ENCODE measurements at regions not wholly inside any gene's neighbourhood (a gene's known extent, or its start where the extent isn't known, plus 50 kb on each side); places are given as distances from the start of the nearest gene placed in this dataset.

GRCh38 chr17:79214940-79215604, 140.4 kb downstream of the ENGASE start:
- peaks cover 0 to 4% of the 10 kb centered on the region in 2 experiments for H3K27me3 ChIP-seq (ENCODE audit: control insufficient read depth in 2 of 2, insufficient read depth in 2 of 2, low read length in 2 of 2)
- BruUV-seq (replicated peaks): no TSS peak
- H3K27ac ChIP-seq (ENCODE audit: insufficient read depth, low read depth, low read length): no peak overlapping the region
- H3K36me3 ChIP-seq (ENCODE audit: control insufficient read depth in 2 of 2, extremely low read depth in 1 of 2, insufficient read depth in 2 of 2, low read length in 2 of 2): no peaks in the 10 kb centered on the region
- no peaks in the 10 kb centered on the region for H4K20me1 ChIP-seq (replicated peaks; ENCODE audit: control insufficient read depth, extremely low read depth, insufficient read depth, low read length)
- no peaks in the 10 kb centered on the region for H3K9me3 ChIP-seq (replicated peaks; ENCODE audit: control insufficient read depth, insufficient read depth, low read length)
- no peaks in the 10 kb centered on the region for H3K79me2 ChIP-seq (ENCODE audit: control insufficient read depth, insufficient read depth, low read length)
- dilution Hi-C loops (cut with MboI; ENCODE audit: extremely low pct_ligation_motif_present, low sequenced_read_pairs) (no loop called here), intact Hi-C loops (cut with micrococcal nuclease) (no loop called here)
- H3K4me3 ChIP-seq (replicated peaks in 1 of 3; ENCODE audit: insufficient read depth in 1 of 3, low read depth in 1 of 3, low read length in 3 of 3): no peak overlapping the region
- ChIA-PET POLR2A (no interaction called here), CTCF (no interaction called here)
- H3K4me1 ChIP-seq (ENCODE audit: control insufficient read depth, extremely low read depth, insufficient read depth, low read length): no peaks in the 10 kb centered on the region
- no peak overlapping the region for H3K4me2 ChIP-seq (ENCODE audit: insufficient read depth, low read length)
- DNase-seq (ENCODE audit: low read depth, low spot score) (no peak), FAIRE-seq (no peak)
- H3K9me1 ChIP-seq (replicated peaks; ENCODE audit: control insufficient read depth, extremely low read depth, insufficient read depth, low read length): no peaks in the 10 kb centered on the region
- H2AFZ ChIP-seq (ENCODE audit: low read depth, low read length): no peak overlapping the region
- H3K9ac ChIP-seq (replicated peaks; ENCODE audit: extremely low read depth, insufficient read depth, low read length): no peak overlapping the region
- no peak for TF ChIP-seq MAX (IDR thresholded peaks at IDR 0.05; ENCODE audit: insufficient read depth, insufficient read length)
- no peak for TF ChIP-seq GATA2 (IDR thresholded peaks at IDR 0.05; ENCODE audit: insufficient read depth, insufficient read length, low read depth, low read length)
- TF ChIP-seq JUN (IDR thresholded peaks at IDR 0.05; ENCODE audit: borderline replicate concordance, insufficient read depth, insufficient read length, low read depth): no peak
- TF ChIP-seq MYC (IDR thresholded peaks at IDR 0.05; ENCODE audit: low read depth, low read length): no peak
- no peak for TF ChIP-seq EZH2 (IDR thresholded peaks at IDR 0.05; ENCODE audit: borderline replicate concordance, low read depth, low read length, severe bottlenecking)
- TF ChIP-seq POLR2AphosphoS5 (IDR thresholded peaks at IDR 0.05; ENCODE audit: insufficient read depth, low read depth, low read length): no peak

GRCh38 chr17:79214459-79214858, 139.8 kb downstream of the ENGASE start:
- Histone ChIP-seq H4K20me1 (replicated peaks; ENCODE audit: control insufficient read depth, extremely low read depth, insufficient read depth, low read length) (no peaks in the 10 kb centered on the region), H3K9me1 (replicated peaks; ENCODE audit: control insufficient read depth, extremely low read depth, insufficient read depth, low read length) (no peaks in the 10 kb centered on the region), H3K27ac (ENCODE audit: insufficient read depth, low read depth, low read length) (no peak overlapping the region), H2AFZ (ENCODE audit: low read depth, low read length) (no peak overlapping the region), H3K36me3 (ENCODE audit: control insufficient read depth in 2 of 2, extremely low read depth in 1 of 2, insufficient read depth in 2 of 2, low read length in 2 of 2) (no peaks in the 10 kb centered on the region), H3K9ac (replicated peaks; ENCODE audit: extremely low read depth, insufficient read depth, low read length) (no peak overlapping the region), H3K9me3 (replicated peaks; ENCODE audit: control insufficient read depth, insufficient read depth, low read length) (no peaks in the 10 kb centered on the region), H3K27me3 (ENCODE audit: control insufficient read depth in 2 of 2, insufficient read depth in 2 of 2, low read length in 2 of 2) (no peaks in the 10 kb centered on the region), H3K4me1 (ENCODE audit: control insufficient read depth, extremely low read depth, insufficient read depth, low read length) (no peaks in the 10 kb centered on the region), H3K4me2 (ENCODE audit: insufficient read depth, low read length) (no peak overlapping the region), H3K4me3 (replicated peaks in 1 of 3; ENCODE audit: insufficient read depth in 1 of 3, low read depth in 1 of 3, low read length in 3 of 3) (no peak overlapping the region), H3K79me2 (ENCODE audit: control insufficient read depth, insufficient read depth, low read length) (no peaks in the 10 kb centered on the region)
- dilution Hi-C loops (cut with MboI; ENCODE audit: extremely low pct_ligation_motif_present, low sequenced_read_pairs): no loop called here
- no TSS peak for BruUV-seq (replicated peaks)
- POLR2A ChIA-PET: no interaction called here
- intact Hi-C loops (cut with micrococcal nuclease): no loop called here
- CTCF ChIA-PET: no interaction called here
- FAIRE-seq (no peak), DNase-seq (ENCODE audit: low read depth, low spot score) (no peak)
- no peak for TF ChIP-seq EZH2 (IDR thresholded peaks at IDR 0.05; ENCODE audit: borderline replicate concordance, low read depth, low read length, severe bottlenecking)
- no peak for TF ChIP-seq CTCF (IDR thresholded peaks at IDR 0.05; ENCODE audit: extremely low read depth in 1 of 2, insufficient read depth in 1 of 2, low read depth in 1 of 2, low read length in 2 of 2)
- TF ChIP-seq MAX (IDR thresholded peaks at IDR 0.05; ENCODE audit: insufficient read depth, insufficient read length): no peak
- TF ChIP-seq GATA2 (IDR thresholded peaks at IDR 0.05; ENCODE audit: insufficient read depth, insufficient read length, low read depth, low read length): no peak
- TF ChIP-seq POLR2AphosphoS5 (IDR thresholded peaks at IDR 0.05; ENCODE audit: insufficient read depth, low read depth, low read length): no peak
- no peak for TF ChIP-seq MYC (IDR thresholded peaks at IDR 0.05; ENCODE audit: low read depth, low read length)
- TF ChIP-seq JUN (IDR thresholded peaks at IDR 0.05; ENCODE audit: borderline replicate concordance, insufficient read depth, insufficient read length, low read depth): no peak
- TF ChIP-seq POLR2A (IDR thresholded peaks at IDR 0.05; ENCODE audit: low read depth, low read length): no peak
- no peak for TF ChIP-seq FOS (IDR thresholded peaks at IDR 0.05; ENCODE audit: borderline replicate concordance, insufficient read depth, low read length)
